Fibroblast of pulmonary artery (primary cell): ENCODE measurements at regions not wholly inside any gene's neighbourhood (a gene's known extent, or its start where the extent isn't known, plus 50 kb on each side); places are given as distances from the start of the nearest gene placed in this dataset.

Experiments
- DNase-seq: peaks from one replicate; pipeline ENCODE4 v3.0.0-alpha.2; 2010; ENCODE audit warnings: low read depth
- H3K4me3 ChIP-seq: replicated peaks from 2 replicates; pipeline ENCODE4 v1.5.1; 2011; ENCODE audit warnings: low read depth, mild to moderate bottlenecking, control low read depth, low read length, moderate library complexity
- CTCF ChIP-seq: IDR thresholded peaks from 2 replicates; pipeline ENCODE4 v1.5.1; 2011; ENCODE audit warnings: mild to moderate bottlenecking, control low read depth, low read length, inconsistent platforms; ENCODE audit errors: missing control alignments

GRCh38 chr4:27728892-27729291 is 868.3 kb downstream of the STIM2 start:
- TF ChIP-seq CTCF = no peak
- DNase-seq = no peak
- H3K4me3 ChIP-seq = no peak overlapping the region

- no peak for TF ChIP-seq CTCF
- no peak for DNase-seq
- no peak overlapping the region for H3K4me3 ChIP-seq
Measured at GRCh38 chr4:27742816-27743215, 882.2 kb downstream of the STIM2 start.

- no peak for TF ChIP-seq CTCF
- DNase-seq = no peak
- H3K4me3 ChIP-seq = no peak overlapping the region
Measured at GRCh38 chr4:27759611-27760575, 899.3 kb downstream of the STIM2 start.

DNA sequence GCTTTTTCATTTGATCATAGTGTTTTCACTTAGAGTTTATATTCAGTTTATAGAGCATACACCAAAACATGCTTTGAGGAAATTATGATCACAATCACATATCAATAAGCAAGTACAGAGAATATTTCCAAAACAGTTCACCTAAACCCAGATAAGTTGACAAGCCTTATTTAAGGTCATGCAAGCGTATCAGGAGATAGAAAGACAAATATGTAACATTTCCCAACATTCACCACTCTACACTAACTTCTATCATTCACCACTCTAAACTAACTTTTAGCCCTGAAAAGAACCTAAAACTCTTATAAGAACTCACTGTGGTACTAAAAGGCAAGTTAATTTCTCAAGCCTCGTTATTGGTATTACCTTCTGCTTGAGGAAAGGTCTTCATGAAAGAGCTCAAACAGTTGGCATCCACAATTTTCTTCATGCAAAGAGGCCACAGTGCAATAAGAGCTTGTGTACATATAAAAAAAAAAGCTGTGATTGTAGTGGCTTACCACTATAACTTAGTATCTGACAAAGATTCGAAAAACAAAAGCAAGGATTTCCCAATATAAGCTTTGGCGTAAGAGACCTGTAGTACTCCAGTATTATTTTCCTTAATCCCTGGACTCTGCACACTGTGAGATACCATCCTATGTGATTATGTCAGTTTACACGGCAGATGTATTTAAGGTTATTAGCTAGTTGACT is 903.3 kb downstream of the STIM2 start:
- TF ChIP-seq CTCF = no peak
- no peak overlapping the region for H3K4me3 ChIP-seq
- DNase-seq = no peak

DNA sequence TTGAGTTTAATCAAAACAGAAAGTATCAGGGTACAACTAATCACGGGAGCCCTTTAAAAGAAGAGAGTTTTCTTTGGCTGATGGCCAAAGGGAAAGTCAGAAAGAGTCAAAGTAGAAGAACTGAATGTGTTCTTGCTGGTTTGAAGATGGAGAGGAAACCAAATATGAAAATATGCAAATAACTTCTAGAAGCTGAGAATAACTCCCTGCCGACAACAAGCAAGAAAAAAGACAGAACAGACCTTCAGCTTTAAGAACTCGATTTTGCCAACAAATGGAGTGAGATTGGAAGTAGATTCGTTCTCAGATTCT is 903.8 kb downstream of the STIM2 start:
- no peak for DNase-seq
- TF ChIP-seq CTCF = no peak
- H3K4me3 ChIP-seq = no peak overlapping the region

GRCh38 chr4:27770895-27771294 is 910.3 kb downstream of the STIM2 start:
- no peak for TF ChIP-seq CTCF

More at GRCh38 chr4:27770895-27771294, 910.3 kb downstream of the STIM2 start:
- no peak for DNase-seq
- no peak overlapping the region for H3K4me3 ChIP-seq
